ENCODE measurements at regions not wholly inside any gene's neighbourhood (a gene's known extent, or its start where the extent isn't known, plus 50 kb on each side); places are given as distances from the start of the nearest gene placed in this dataset.

DNA sequence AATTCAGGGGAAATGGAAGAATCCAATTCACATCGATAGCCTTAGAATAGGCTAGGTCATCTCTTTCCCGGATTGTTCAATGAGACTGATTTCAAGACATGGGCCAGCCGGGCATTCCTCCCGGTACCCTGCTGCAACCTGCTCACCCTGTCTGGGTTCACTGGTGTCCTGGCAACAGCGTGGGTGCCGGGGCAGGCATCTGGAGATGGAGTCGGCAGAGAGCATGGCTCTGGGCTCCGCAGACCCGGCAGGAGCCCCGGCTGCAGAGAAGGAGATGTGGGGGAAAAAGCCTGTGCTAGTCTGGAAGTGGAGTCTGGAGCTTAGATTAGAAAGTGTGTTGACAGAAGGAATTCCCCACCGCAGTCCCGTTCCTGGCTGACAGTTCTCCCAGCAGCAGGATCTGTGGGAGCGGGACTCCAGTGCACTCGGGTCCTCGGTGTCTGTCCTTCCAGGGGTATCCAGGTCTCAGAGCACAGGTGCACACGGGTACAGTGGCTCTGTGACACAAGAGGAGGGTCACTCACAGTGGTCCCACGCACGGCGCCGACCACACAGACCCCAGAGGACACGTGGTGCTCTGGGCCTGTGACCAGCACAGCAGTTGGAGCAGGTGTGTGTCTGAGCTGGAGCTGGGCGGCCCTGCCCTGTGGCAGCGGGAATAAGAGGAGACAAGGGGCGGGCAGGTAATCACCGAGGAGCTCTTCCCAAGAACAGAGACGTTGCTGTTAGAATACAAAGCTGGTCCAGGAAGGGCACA is 65.7 kb upstream of the PITRM1 start:
- TF ChIP-seq, protein P1, sequence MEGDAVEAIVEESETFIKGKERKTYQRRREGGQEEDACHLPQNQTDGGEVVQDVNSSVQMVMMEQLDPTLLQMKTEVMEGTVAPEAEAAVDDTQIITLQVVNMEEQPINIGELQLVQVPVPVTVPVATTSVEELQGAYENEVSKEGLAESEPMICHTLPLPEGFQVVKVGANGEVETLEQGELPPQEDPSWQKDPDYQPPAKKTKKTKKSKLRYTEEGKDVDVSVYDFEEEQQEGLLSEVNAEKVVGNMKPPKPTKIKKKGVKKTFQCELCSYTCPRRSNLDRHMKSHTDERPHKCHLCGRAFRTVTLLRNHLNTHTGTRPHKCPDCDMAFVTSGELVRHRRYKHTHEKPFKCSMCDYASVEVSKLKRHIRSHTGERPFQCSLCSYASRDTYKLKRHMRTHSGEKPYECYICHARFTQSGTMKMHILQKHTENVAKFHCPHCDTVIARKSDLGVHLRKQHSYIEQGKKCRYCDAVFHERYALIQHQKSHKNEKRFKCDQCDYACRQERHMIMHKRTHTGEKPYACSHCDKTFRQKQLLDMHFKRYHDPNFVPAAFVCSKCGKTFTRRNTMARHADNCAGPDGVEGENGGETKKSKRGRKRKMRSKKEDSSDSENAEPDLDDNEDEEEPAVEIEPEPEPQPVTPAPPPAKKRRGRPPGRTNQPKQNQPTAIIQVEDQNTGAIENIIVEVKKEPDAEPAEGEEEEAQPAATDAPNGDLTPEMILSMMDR (IDR thresholded peaks at IDR 0.05; ENCODE audit: low read depth, low read length): no peak
- TF ChIP-seq, protein P2, sequence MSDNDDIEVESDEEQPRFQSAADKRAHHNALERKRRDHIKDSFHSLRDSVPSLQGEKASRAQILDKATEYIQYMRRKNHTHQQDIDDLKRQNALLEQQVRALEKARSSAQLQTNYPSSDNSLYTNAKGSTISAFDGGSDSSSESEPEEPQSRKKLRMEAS (IDR thresholded peaks at IDR 0.05; ENCODE audit: low read depth, low read length): no peak
